Esophagus mucosa (tissue), 1 donor: ENCODE measurements at regions not wholly inside any gene's neighbourhood (a gene's known extent, or its start where the extent isn't known, plus 50 kb on each side); places are given as distances from the start of the nearest gene placed in this dataset.

ENCODE experiments used
- ATAC-seq: fragments of 200-7000 bp; cut with Tn5 transposase; one replicate; pipeline ENCODE4 v1.9.1; 2020
- donor health status: DM: yes; HTN: yes; CAD: no.

DNA sequence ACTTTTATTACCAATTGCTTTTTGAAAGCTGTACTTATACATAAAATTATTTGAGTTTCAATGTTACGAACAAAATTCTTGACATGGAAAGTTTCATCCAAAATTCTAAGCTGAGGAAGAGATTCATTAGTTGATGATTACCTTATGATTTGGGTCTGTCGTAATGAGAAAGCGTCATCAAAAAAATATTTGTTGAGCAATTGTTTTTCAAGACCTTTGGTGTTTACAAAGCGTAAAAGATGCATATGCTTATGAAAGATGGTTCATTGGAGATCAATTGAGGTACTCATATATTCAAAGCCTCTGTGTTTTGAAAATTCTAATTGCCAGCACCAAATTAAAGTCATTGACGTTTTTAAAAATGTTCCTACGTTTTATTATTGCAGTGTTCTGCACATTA, 110.5 kb upstream of the DOK5 start:
- ATAC-seq, result no peak

DNA sequence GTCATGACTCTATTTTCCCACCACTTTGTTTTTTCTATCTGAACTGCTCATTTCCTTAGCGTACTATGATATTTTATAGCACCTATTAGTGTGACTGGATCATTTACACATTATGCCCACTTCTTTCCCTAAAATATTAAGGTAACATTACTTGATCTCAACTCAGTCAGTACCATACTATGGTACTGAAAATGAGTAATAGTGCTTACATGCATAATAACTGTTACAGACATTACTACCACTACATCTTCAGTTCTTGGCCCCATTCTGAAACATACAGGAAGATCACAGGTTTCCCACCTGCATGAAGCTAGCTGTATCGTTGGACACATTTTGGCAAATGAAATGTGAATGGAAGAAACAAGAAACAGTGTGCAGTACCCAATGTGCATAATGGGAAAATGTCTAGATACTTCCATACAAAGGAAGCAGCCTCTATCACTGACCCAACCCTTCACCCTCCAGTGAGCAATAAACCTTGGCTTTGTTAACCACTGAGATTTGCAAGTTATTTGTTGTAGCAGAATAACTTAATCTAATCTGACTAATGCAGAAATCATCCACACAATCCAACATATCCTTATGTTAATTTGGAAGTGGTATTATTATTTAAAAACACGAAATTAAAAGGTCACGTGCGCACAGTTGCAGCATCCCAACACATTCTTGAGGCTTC, 108.6 kb upstream of the DOK5 start:
- ATAC-seq, result no peak

DNA sequence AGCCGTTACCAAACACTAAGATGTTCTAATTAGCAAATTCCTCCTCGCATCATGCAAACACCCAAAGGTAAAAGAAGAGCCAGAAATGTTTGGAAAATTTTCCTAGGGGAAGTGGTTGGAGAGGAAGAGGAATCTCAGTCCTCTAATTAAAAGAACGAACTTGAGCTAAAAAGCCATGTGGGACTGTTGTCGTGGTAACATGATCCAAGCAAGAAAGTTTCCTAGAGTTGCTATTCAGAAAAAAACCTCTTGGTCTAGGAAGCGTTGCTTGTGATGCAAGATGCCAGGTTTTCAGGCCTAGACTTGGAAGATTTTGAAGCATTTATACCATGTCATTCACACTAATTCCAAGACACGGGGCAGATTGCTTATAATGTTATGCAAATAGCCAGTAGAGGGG, 106.8 kb upstream of the DOK5 start:
- no peak for ATAC-seq

DNA sequence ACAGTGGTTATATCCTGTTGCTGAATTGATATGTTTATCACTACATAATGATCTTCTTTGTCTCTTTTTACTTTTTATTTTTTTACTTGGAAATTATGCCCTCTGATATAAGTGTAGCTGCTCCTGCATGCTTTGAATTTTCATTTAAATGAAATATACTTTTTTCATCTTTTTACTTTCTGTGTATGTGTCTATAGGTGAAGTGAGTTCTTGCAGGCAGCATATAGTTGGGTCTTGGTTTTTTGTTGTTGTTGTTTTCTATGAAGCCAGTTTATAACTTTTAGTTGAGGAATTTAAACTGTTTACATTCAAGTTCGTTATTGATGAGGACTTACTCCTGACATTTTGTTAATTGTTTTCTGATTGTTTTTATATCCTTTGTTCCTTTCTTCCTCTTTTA, 103.1 kb upstream of the DOK5 start:
- ATAC-seq, result no peak

DNA sequence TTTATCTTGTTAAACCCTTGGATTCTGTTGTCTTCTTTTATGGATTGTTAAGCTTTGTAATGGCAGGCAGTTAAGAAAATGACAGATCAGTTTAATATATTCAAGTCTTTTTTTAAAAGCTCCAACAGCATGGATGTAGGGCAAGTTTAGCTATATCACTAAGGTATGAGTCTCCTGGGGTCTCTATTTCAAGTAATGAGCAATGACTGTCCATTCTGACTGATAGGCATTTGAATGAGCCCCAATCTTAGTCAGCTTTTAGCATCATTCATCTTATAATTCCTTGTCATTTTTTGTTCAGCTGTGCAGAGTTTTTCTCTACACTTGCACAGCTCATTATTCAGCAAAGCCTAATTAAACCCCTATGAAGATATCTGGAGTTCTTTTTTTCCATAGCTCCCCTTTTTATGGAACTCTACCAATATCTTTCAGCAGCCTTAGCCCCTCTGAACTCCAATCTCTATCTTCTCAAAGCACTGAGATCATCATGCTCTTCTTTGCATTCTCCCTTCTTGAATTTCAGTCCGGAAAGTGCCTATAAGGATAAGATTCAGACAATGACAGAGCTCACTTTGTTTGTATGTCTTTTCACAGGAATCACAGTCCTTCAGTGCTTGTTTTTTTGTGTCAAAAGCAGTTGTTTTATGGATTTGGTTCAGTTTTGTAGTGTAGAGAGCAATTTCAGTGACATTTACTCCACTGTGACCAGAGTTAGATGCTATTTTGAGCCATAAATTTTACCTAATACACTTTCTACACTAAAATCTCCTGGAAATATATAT, 97.2 kb upstream of the DOK5 start:
- no peak for ATAC-seq

DNA sequence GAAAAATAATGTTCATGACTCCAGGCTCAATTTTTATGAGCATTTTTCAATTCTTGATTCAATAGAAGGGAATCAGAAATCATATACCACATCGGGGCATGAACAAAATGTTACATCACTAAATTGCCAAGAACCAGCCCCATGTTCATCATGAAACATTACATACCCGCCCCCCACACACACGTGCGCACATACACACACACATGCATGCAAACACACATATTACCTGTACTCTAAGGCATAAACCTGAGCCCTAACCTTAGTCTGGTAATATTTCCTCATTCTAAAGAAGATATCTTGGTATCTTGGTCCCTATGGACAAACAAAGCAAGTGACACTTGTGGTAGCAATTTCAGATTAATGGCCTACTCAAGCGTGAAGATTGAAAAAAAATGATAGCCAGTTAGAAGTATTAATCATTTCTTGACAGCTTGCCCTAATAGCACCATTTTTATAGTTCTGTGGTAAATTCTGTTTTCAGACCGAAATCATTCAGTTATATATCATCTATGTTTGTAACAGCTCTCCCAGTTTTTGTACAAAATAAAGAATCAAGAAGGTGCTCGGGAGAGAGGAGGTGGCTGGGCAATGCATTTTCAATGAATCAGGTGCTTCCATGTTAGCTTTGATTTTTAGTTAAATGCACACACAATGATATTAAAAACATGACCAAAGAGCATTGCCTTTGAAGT, 95.4 kb upstream of the DOK5 start:
- ATAC-seq, result no peak

DNA sequence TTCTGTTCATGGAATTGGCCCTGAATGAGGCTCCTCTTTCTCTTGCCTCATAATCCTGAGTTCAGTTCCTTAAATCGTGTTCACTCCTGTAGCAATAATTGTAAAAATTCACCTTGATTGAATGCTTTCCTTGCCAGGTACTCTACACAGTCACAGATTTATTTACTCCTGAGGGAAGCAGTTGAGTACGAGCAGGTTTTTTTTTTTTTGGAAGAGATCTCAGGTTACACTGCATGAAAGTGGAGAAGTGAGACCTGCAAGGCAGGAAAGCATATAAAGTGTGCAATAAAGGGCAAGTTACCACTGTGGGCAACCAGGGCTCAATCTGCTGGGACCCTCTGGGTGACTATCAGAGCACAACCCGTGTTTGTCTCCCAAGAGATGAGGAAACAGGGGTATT, 93.0 kb upstream of the DOK5 start:
- ATAC-seq, result no peak

DNA sequence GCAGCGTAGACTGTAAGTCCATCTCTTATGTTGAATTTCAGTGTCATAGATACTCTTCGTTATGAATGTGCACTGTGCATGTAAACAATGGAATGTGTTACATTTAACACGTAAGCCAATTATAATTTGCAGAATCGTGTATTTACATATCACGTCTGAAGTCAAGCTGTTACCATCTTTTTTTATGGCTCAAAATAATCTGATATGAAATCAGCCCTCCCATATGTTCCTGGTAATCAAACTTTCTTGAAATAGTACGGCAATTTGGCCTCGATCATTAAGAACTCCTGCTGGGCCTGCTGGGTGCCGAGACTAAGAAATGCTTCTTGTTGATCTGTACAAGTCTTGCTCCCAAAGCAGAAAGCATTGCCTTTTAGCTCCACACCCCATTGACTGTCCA, 89.6 kb upstream of the DOK5 start:
- no peak for ATAC-seq

DNA sequence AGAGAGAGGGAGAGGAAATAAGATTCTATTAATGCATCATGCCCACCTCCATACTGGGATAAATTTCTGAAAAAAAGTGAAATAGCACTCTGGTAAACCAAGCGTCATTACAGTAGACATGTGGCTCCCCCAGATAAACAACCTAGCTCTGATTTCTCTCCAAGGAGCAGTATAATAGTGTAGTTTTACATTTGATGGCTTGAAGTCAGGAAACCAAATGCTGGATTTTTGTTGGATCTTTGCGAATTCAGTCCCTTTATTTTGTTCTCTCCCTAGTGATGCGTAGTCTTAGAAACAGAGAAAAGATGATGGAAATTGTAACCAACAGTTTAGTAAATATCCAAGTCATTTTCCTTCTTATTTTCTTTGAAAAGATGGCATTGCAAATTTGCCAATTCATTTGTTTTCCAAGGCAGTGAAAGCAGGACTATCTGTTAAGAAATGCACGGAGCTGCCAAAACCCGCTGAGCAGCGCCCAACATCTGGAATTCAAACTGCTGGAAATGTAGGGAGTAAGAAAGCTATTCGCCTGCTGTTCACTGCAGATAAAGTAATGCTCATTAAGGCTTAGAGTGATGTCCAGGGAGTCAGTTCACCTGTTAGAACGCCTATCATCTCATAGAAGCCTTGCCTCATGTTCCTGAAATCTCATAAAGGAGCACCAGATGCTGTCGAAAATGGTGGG, 85.7 kb upstream of the DOK5 start:
- ATAC-seq, result no peak

DNA sequence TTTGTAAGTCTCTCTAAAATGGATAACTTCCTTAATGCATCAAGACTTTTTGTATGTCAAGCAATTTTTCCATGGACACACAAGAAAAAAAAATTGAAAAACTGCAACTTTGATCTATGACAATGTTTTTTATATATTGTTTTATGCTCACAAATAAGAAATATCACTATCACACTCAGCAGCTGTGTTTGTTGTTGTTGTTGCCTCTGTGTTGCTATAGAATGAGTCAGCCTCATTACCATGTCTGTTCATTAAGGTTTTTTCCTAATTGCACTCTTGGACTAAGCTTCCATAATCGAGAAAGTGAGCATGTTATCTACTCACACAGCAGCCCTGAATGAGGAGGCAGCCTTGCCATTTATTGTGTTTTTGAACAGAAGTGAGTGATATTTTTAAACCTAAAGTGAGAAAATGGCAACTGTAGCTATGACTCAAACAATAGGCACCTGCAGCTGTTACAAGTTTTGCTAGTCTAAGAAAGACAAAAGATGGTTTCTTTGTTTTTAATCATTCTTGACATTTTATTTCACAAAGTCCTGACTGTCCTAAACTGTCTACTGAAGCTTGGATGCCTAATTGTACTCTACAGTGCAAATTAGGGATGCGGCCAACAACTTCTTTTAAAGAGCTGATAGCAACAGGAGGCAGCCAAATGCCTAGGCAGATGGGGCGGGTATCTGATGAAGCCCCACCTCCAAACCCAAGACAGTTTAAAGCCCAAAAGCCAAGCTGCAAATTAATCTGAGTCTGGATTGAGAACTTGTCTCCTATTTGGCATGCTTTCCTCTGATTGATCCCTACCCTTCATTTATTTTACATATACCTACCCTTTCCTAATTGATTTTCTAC, 77.9 kb upstream of the DOK5 start:
- ATAC-seq, result no peak

DNA sequence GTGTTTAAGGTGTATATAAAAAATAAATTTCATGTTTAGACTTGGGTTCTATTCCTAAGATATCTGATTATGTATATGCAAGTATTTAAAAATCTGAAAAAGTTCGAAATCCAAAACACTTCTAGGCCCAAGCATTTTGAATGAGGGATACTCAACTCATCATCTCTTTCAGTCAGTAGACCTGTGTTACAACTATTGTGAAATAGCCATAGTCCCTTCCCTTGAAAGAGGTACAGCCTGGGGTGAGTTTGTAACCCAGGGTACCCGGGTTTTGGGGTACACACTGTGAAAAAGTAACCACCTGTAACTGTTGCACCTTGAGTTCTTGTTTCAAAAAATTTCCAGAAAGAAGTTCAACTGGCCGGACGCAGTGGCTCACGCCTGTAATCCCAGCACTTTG, 76.6 kb upstream of the DOK5 start:
- ATAC-seq, result no peak

DNA sequence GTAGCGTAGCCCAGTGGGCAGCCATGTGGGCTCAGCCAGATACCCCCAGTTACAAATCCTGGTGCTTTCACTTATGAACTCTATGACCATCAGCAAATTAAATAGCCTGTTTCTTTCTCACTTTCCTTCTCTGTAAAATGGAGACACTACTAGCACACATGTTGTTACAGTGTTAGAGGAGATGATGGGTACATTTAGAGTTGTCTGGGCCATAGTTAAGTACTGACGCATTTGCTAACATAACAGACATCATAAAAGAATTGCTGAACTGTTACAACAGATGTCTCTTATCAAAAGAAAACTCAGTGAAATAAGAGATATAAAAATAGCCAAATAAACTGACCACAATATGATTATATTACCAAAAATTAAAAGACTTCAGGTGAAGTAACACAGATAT, 69.9 kb upstream of the DOK5 start:
- no peak for ATAC-seq

DNA sequence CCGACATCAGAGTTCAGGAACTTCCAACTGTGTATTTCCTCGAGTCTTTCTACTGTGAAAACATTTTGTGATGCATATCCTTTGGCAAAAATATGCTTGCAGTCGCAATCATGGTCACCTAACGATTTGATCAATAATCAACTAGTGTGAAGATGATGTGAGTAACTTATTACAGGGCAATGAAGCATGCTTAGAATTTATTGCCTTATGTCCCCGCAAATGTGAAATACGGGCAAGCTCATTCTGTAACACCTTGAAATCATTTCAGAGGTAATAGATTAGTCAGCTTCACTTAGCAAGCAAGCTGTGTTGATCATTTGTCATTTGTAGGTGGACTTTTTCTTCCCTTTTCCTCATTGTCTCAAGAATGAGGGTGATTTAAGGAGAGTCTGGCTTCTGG, 67.9 kb upstream of the DOK5 start:
- ATAC-seq, result no peak

DNA sequence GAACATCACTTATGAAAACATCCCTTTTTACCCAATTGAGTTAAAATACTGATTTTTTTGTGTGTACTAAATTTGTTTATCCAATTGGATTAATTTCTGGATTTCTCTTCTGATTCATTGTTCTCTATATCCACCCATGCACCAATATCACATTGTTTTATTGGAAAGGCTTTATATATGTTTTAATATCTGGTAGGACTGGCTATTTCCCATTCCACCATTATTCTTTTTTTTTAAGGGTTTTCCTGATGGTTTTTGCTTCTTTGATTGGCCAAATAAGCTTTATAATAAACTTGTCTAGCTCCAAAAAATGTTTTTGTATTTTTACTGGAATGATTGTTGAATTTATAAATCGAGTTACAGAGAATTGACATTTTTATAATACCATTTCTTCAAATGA, 59.4 kb upstream of the DOK5 start:
- no peak for ATAC-seq

DNA sequence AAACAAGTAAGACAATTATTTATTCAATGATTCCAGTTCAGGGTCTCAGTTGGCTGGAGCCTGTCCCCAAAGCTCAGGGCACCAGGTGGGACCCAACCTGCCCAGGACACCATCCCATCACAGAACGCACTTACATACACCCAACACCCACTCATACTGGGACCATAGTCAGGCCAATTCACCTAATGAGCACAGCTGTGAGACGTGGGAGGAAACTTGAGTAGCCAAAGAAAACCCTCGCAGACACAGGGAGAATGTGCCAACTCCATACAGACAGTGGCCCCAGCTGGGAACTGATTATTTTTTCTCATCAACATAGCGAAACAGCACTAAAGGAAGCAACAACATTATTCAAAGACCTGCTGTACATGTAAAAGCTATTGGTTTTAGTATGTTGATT, 58.6 kb upstream of the DOK5 start:
- no peak for ATAC-seq

DNA sequence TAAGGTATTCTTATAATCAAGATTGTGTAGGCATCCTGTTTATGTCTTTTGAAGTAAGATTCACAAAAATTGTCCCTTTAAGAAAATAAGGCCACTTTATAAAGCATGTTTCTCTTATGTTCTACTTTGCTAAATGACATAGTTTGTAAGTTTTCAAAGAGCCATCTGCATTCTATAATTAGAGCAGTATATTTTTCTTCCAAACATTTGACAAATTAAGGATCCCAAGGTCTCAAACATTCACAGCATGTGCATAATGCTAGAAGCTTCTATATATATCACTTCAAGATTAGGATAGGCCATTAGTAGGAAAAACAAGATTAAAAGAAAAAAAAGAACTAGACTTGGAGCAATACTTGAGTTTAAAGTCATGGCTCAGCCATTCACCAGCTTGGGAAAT, 55.9 kb upstream of the DOK5 start:
- ATAC-seq, result no peak
